ENCODE measurements at regions not wholly inside any gene's neighbourhood (a gene's known extent, or its start where the extent isn't known, plus 50 kb on each side); places are given as distances from the start of the nearest gene placed in this dataset.

DNA sequence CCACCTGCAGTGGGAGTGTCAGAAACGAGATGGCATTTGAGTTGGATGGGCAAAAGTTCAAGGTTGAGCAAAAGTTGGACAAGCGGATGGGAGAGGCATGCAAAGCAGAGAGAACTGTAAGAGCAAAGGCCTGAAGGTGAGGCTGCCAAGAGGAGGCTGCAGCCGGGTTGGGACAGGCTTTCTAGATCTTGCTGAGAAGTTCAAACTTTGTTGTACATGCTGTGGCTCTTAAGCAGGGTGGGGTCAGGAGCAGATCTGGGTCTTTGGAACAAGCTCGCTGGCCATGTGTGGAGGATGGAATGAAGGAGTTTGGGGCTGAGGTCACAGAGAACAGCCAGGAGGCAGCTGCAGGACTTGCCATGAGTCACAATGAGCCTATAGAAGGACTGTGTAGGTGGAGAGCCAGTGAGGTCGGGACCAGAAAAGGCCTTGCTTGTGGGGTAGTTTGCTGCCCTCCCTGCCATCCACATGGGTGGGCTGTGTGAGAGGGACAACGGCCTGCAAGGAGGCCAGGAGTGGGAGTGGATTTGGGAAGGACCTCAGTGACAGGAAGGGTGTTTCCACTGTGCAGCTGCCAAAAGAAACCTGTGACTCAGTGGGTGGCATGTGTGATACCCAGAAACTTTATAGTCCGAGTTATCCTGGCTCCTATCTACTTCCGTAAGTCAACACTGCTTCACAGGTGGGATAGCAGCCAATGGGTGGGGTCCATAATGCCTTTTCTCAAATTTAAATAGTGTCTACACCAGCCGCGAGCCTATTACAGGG lies 210.4 kb downstream of the MID1IP1 start:
- no peak for TF ChIP-seq ZNF274 (IDR thresholded peaks at IDR 0.05; ENCODE audit: low read depth, low read length)
- TF ChIP-seq SUZ12 (IDR thresholded peaks at IDR 0.05; ENCODE audit: extremely low read depth, insufficient read depth, insufficient read length), result no peak

Data from NT2/D1 (cell line).